ENCODE measurements at regions not wholly inside any gene's neighbourhood (a gene's known extent, or its start where the extent isn't known, plus 50 kb on each side); places are given as distances from the start of the nearest gene placed in this dataset.

DNA sequence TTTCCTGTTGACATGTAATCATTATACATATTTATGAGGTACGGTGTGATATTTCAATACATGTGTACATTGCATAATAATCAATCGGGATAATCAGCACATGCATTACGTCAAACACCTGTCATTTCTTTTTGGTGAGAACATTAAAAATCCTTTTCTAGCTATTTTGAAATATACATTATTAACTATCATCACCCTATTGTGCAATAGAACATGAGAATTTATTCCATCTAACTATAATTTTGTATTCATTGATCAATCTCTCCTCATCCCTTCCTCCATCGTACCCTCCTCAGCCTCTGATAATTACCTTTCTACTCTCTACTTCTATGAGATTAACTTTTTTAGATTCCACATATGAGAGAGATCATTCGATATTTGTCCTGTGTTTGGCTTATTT, 170.9 kb upstream of the GHR start:
- TF ChIP-seq, protein P1, sequence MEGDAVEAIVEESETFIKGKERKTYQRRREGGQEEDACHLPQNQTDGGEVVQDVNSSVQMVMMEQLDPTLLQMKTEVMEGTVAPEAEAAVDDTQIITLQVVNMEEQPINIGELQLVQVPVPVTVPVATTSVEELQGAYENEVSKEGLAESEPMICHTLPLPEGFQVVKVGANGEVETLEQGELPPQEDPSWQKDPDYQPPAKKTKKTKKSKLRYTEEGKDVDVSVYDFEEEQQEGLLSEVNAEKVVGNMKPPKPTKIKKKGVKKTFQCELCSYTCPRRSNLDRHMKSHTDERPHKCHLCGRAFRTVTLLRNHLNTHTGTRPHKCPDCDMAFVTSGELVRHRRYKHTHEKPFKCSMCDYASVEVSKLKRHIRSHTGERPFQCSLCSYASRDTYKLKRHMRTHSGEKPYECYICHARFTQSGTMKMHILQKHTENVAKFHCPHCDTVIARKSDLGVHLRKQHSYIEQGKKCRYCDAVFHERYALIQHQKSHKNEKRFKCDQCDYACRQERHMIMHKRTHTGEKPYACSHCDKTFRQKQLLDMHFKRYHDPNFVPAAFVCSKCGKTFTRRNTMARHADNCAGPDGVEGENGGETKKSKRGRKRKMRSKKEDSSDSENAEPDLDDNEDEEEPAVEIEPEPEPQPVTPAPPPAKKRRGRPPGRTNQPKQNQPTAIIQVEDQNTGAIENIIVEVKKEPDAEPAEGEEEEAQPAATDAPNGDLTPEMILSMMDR (IDR thresholded peaks at IDR 0.05; ENCODE audit: insufficient read depth, low read depth, low read length) = no peak
- TF ChIP-seq EZH2 (IDR thresholded peaks at IDR 0.05; ENCODE audit: insufficient read depth, low read length) = no peak

Measured in astrocyte (in vitro differentiated cells and primary cell).